HUES48 (cell line): ENCODE measurements at regions not wholly inside any gene's neighbourhood (a gene's known extent, or its start where the extent isn't known, plus 50 kb on each side); places are given as distances from the start of the nearest gene placed in this dataset.

Experiments used
- H3K27ac ChIP-seq: one replicate; pipeline ENCODE4 v1.7.0; 2013; ENCODE audit warnings: low read depth, low read length, inconsistent platforms
- H3K27me3 ChIP-seq: 2 replicates; pipeline ENCODE4 v1.6.1; 2013; ENCODE audit warnings: mild to moderate bottlenecking, low read length; ENCODE audit not compliant: control insufficient read depth, insufficient read depth
- H3K36me3 ChIP-seq: 2 replicates; pipeline ENCODE4 v1.6.1; 2013; ENCODE audit warnings: low read length; ENCODE audit not compliant: control insufficient read depth, insufficient read depth
- H3K4me1 ChIP-seq: 2 replicates; pipeline ENCODE4 v1.6.1; 2013; ENCODE audit warnings: mild to moderate bottlenecking, low read length; ENCODE audit not compliant: control insufficient read depth, insufficient read depth
- H3K4me3 ChIP-seq: 2 replicates; pipeline ENCODE4 v1.5.1; 2013; ENCODE audit warnings: mild to moderate bottlenecking, low read depth, low read length
- H3K9ac ChIP-seq: 2 replicates; pipeline ENCODE4 v1.6.1; 2013; ENCODE audit warnings: mild to moderate bottlenecking, low read depth, low read length, moderate library complexity
- H3K9me3 ChIP-seq: 2 replicates; pipeline ENCODE4 v1.6.1; 2013; ENCODE audit warnings: low read length; ENCODE audit not compliant: control insufficient read depth, insufficient read depth

GRCh38 chrX:10387011-10387410, 230.2 kb downstream of the CLCN4 start:
- no peak overlapping the region for H3K27ac ChIP-seq
- no peaks in the 10 kb centered on the region for H3K9me3 ChIP-seq
- no peaks in the 10 kb centered on the region for H3K27me3 ChIP-seq
- no peak overlapping the region for H3K4me3 ChIP-seq
- H3K36me3 ChIP-seq = no peaks in the 10 kb centered on the region
- no peaks in the 10 kb centered on the region for H3K4me1 ChIP-seq
- H3K9ac ChIP-seq = no peak overlapping the region

DNA sequence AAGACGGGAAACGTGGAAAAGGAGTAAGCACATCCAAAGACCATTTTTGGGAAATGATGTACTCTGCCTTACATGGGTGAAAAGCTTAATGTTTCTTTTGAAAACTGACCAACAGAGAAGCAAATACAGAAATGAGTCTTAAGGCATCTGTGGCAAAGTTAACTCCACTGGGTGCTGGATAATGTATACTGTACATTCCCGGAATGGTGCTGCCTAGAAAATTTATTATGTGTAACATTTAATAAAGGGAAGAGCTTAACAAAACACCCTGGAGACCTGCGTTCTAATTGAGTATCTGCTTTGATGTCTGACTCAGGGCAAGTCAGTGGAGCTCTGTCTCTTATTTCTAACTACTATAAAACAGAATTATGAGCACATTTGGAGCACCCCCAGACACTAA, 230.2 kb downstream of the MID1 start:
- H3K27me3 ChIP-seq = no peaks in the 10 kb centered on the region
- no peaks in the 10 kb centered on the region for H3K9me3 ChIP-seq
- H3K4me1 ChIP-seq = no peaks in the 10 kb centered on the region
- H3K36me3 ChIP-seq = no peaks in the 10 kb centered on the region
- no peak overlapping the region for H3K27ac ChIP-seq
- no peak overlapping the region for H3K4me3 ChIP-seq
- no peak overlapping the region for H3K9ac ChIP-seq

- Histone ChIP-seq H3K27me3 (no peaks in the 10 kb centered on the region), H3K9ac (no peak overlapping the region), H3K27ac (no peak overlapping the region), H3K9me3 (no peaks in the 10 kb centered on the region), H3K4me3 (no peak overlapping the region), H3K36me3 (no peaks in the 10 kb centered on the region), H3K4me1 (peaks cover 6% of the 10 kb centered on the region)
Observed at GRCh38 chrX:10393241-10393640, 227.1 kb downstream of the MID1 start.

GRCh38 chrX:10393899-10394298, 226.5 kb downstream of the MID1 start:
- no peak overlapping the region for H3K9ac ChIP-seq
- no peaks in the 10 kb centered on the region for H3K27me3 ChIP-seq
- peaks cover 11% of the 10 kb centered on the region for H3K4me1 ChIP-seq
- no peak overlapping the region for H3K27ac ChIP-seq
- H3K4me3 ChIP-seq = no peak overlapping the region
- no peaks in the 10 kb centered on the region for H3K36me3 ChIP-seq
- no peaks in the 10 kb centered on the region for H3K9me3 ChIP-seq

GRCh38 chrX:10395179-10395578, 225.2 kb downstream of the MID1 start:
- H3K36me3 ChIP-seq = no peaks in the 10 kb centered on the region

More at GRCh38 chrX:10395179-10395578, 225.2 kb downstream of the MID1 start:
- H3K27me3 ChIP-seq = no peaks in the 10 kb centered on the region
- no peak overlapping the region for H3K4me3 ChIP-seq
- H3K4me1 ChIP-seq = peaks cover 11% of the 10 kb centered on the region
- H3K9ac ChIP-seq = no peak overlapping the region
- H3K9me3 ChIP-seq = no peaks in the 10 kb centered on the region
- no peak overlapping the region for H3K27ac ChIP-seq
